ENCODE measurements at regions not wholly inside any gene's neighbourhood (a gene's known extent, or its start where the extent isn't known, plus 50 kb on each side); places are given as distances from the start of the nearest gene placed in this dataset.

GRCh38 chr16:66147291-66147690, 219.2 kb upstream of the CDH5 start:
- no peaks in the 10 kb centered on the region for H3K27me3 ChIP-seq
- no peaks in the 10 kb centered on the region for H3K9me3 ChIP-seq
- H3K27ac ChIP-seq, result no peak overlapping the region
- H3K4me3 ChIP-seq, result no peak overlapping the region
- peaks cover 0 to 4% (median 0%) of the 10 kb centered on the region in 4 donors for H3K4me1 ChIP-seq
- TF ChIP-seq POLR2A (IDR thresholded peaks at IDR 0.05) (no peak), CTCF (IDR thresholded peaks at IDR 0.05) (no peak)
- no peak for DNase-seq
- no peaks in the 10 kb centered on the region for H3K36me3 ChIP-seq

- DNase-seq, result no peak
- Histone ChIP-seq H3K27ac (no peak overlapping the region), H3K4me1 (peaks cover 0 to 4% (median 0%) of the 10 kb centered on the region in 4 donors), H3K4me3 (no peak overlapping the region), H3K9me3 (no peaks in the 10 kb centered on the region), H3K27me3 (no peaks in the 10 kb centered on the region), H3K36me3 (no peaks in the 10 kb centered on the region)
- TF ChIP-seq POLR2A (IDR thresholded peaks at IDR 0.05), result no peak
- TF ChIP-seq CTCF (IDR thresholded peaks at IDR 0.05), result no peak
Observed at GRCh38 chr16:66146798-66147197, 219.7 kb upstream of the CDH5 start.

- no peaks in the 10 kb centered on the region for H3K36me3 ChIP-seq
- DNase-seq, result no peak
- no peak overlapping the region for H3K27ac ChIP-seq
- H3K9me3 ChIP-seq, result no peaks in the 10 kb centered on the region
- TF ChIP-seq POLR2A (IDR thresholded peaks at IDR 0.05) (no peak), CTCF (IDR thresholded peaks at IDR 0.05) (no peak)
- H3K4me1 ChIP-seq, result no peaks in the 10 kb centered on the region
- H3K4me3 ChIP-seq, result no peak overlapping the region
- H3K27me3 ChIP-seq, result no peaks in the 10 kb centered on the region
Observed at GRCh38 chr16:66144641-66145040, 221.8 kb upstream of the CDH5 start.

- Histone ChIP-seq H3K4me1 (no peaks in the 10 kb centered on the region), H3K27ac (no peak overlapping the region), H3K27me3 (no peaks in the 10 kb centered on the region), H3K9me3 (no peaks in the 10 kb centered on the region), H3K4me3 (no peak overlapping the region), H3K36me3 (no peaks in the 10 kb centered on the region)
- no peak for DNase-seq
- TF ChIP-seq CTCF (IDR thresholded peaks at IDR 0.05) (no peak), POLR2A (IDR thresholded peaks at IDR 0.05) (no peak)
Observed at GRCh38 chr16:66143415-66143814, 223.1 kb upstream of the CDH5 start.

GRCh38 chr16:66141885-66142284, 224.6 kb upstream of the CDH5 start:
- TF ChIP-seq POLR2A (IDR thresholded peaks at IDR 0.05) (no peak), CTCF (IDR thresholded peaks at IDR 0.05) (no peak)
- no peak overlapping the region for H3K27ac ChIP-seq
- no peak for DNase-seq
- no peaks in the 10 kb centered on the region for H3K36me3 ChIP-seq
- no peaks in the 10 kb centered on the region for H3K9me3 ChIP-seq
- no peaks in the 10 kb centered on the region for H3K4me1 ChIP-seq
- H3K4me3 ChIP-seq, result no peak overlapping the region
- no peaks in the 10 kb centered on the region for H3K27me3 ChIP-seq

- TF ChIP-seq CTCF (IDR thresholded peaks at IDR 0.05) (no peak), POLR2A (IDR thresholded peaks at IDR 0.05) (no peak)
- Histone ChIP-seq H3K27me3 (no peaks in the 10 kb centered on the region), H3K4me3 (no peak overlapping the region), H3K9me3 (no peaks in the 10 kb centered on the region), H3K27ac (no peak overlapping the region), H3K4me1 (no peaks in the 10 kb centered on the region), H3K36me3 (no peaks in the 10 kb centered on the region)
- no peak for DNase-seq
Observed at GRCh38 chr16:66137853-66138252, 228.6 kb upstream of the CDH5 start.

Measured in Peyer's patch (tissue), 4 donors.